Mesothelial cell of epicardium (in vitro differentiated cells): ENCODE measurements at regions not wholly inside any gene's neighbourhood (a gene's known extent, or its start where the extent isn't known, plus 50 kb on each side); places are given as distances from the start of the nearest gene placed in this dataset.

Source experiments
- DNase-seq, 2 experiments: peaks; one replicate each; pipeline ENCODE4 v3.0.0; 2021; ENCODE audit warnings: low spot score in 2 of 2; ENCODE audit not compliant: unreplicated experiment in 2 of 2
- H3K27ac Mint-ChIP-seq: 2 replicates; pipeline ENCODE4 v1.8.0; 2021; ENCODE audit warnings: mixed read lengths
- H3K27me3 Mint-ChIP-seq: 2 replicates; pipeline ENCODE4 v1.8.0; 2021; ENCODE audit warnings: low read depth, mixed read lengths
- H3K36me3 Mint-ChIP-seq: 2 replicates; pipeline ENCODE4 v1.8.0; 2021; ENCODE audit warnings: mixed read lengths
- H3K4me1 Mint-ChIP-seq: 2 replicates; pipeline ENCODE4 v1.8.0; 2021; ENCODE audit warnings: mixed read lengths
- H3K4me3 Mint-ChIP-seq: 2 replicates; pipeline ENCODE4 v1.8.0; 2021; ENCODE audit warnings: mild to moderate bottlenecking, moderate library complexity, mixed read lengths
- H3K9me3 Mint-ChIP-seq: 2 replicates; pipeline ENCODE4 v1.8.0; 2021; ENCODE audit warnings: mixed read lengths
- TF ChIP-seq, protein P1 (sequence below): fragments of 200-600 bp; sonication (generic); IDR thresholded peaks from one replicate; pipeline ENCODE4 v1.5.0; 2021; ENCODE audit warnings: antibody characterized with exemption; ENCODE audit not compliant: unreplicated experiment

DNA sequence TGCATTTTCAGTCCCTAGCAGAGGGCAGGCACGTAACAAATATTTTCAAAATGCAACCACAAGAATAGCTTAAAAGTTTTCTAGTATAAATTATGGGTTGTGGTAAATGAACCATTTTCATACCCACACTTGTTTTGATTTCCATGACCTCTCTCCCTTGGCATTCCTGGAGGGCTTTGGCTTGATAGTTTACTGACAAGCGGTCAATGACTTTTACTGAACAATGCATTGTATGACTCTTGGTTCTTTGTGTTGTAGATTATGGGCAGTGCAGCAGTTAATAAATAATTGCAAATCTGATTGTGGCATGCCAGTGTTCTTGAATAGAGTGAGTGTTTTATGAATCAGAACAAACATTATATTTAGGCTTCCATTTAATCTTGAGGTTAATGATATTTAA, 285.2 kb upstream of the ARX start:
- no peak overlapping the region for H3K4me3 Mint-ChIP-seq
- no peaks in the 10 kb centered on the region for H3K4me1 Mint-ChIP-seq
- no peaks in the 10 kb centered on the region for H3K36me3 Mint-ChIP-seq
- peaks cover 7% of the 10 kb centered on the region for H3K27me3 Mint-ChIP-seq
- no peak for DNase-seq
- H3K9me3 Mint-ChIP-seq = peaks cover 12% of the 10 kb centered on the region
- no peak overlapping the region for H3K27ac Mint-ChIP-seq
- TF ChIP-seq, protein P1, sequence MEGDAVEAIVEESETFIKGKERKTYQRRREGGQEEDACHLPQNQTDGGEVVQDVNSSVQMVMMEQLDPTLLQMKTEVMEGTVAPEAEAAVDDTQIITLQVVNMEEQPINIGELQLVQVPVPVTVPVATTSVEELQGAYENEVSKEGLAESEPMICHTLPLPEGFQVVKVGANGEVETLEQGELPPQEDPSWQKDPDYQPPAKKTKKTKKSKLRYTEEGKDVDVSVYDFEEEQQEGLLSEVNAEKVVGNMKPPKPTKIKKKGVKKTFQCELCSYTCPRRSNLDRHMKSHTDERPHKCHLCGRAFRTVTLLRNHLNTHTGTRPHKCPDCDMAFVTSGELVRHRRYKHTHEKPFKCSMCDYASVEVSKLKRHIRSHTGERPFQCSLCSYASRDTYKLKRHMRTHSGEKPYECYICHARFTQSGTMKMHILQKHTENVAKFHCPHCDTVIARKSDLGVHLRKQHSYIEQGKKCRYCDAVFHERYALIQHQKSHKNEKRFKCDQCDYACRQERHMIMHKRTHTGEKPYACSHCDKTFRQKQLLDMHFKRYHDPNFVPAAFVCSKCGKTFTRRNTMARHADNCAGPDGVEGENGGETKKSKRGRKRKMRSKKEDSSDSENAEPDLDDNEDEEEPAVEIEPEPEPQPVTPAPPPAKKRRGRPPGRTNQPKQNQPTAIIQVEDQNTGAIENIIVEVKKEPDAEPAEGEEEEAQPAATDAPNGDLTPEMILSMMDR = no peak

DNA sequence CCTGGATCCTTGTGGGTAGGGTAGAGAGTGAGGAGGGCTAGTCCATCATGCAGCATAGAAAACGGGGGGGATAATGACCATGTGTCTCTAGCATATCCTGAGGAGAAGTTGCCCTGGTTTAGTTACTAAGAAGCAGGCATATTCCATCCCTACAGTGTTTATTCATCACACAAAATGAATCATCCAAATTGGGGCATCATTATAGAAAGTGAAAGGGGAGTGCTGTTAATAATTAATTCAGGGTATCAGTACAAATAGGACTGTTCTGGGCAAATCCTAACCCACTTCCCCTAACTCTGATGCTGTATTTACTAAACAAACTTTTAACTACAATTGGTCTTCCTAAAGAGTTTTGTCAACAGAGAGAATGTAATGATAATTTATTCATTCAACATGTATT, 281.1 kb upstream of the ARX start:
- Mint-ChIP-seq H3K36me3 (no peaks in the 10 kb centered on the region), H3K27me3 (peaks cover 22% of the 10 kb centered on the region), H3K4me3 (no peak overlapping the region), H3K9me3 (peaks cover 17% of the 10 kb centered on the region), H3K4me1 (no peaks in the 10 kb centered on the region), H3K27ac (no peak overlapping the region)
- no peak for DNase-seq
- TF ChIP-seq, protein P1 = no peak

- Mint-ChIP-seq H3K36me3 (no peaks in the 10 kb centered on the region), H3K27ac (no peak overlapping the region), H3K4me3 (no peak overlapping the region), H3K4me1 (no peaks in the 10 kb centered on the region), H3K27me3 (peaks cover 22% of the 10 kb centered on the region), H3K9me3 (peaks cover 14% of the 10 kb centered on the region)
- TF ChIP-seq, protein P1 = no peak
- DNase-seq = no peak
These were observed 279.7 kb upstream of the ARX start for GRCh38 chrX:25295466-25295865.

DNA sequence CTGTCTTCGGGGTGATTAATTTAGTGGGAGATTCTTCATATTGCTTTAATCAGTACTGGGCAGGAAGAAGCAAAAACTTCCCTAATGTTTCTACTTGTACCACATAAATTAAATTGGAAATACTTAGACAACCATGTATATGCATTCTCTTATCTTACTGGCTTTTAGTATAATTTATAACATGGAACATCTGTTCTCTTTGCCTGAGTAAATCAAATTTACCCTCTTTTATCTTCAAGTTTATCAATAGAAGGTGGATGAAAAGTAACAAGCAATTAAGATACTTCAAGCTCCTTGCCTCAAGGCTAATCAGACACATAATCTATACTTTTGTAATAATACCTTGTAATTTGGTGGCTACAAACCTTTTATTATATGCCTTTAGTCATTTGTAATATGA, 274.4 kb upstream of the ARX start:
- no peak overlapping the region for H3K27ac Mint-ChIP-seq
- DNase-seq = no peak
- H3K4me1 Mint-ChIP-seq = no peaks in the 10 kb centered on the region
- peaks cover 27% of the 10 kb centered on the region for H3K27me3 Mint-ChIP-seq
- no peaks in the 10 kb centered on the region for H3K36me3 Mint-ChIP-seq
- peaks cover 11% of the 10 kb centered on the region for H3K9me3 Mint-ChIP-seq
- no peak overlapping the region for H3K4me3 Mint-ChIP-seq
- TF ChIP-seq, protein P1 = no peak

- TF ChIP-seq, protein P1 = no peak
- H3K27me3 Mint-ChIP-seq = peaks cover 29% of the 10 kb centered on the region
- no peaks in the 10 kb centered on the region for H3K36me3 Mint-ChIP-seq
- H3K4me1 Mint-ChIP-seq = no peaks in the 10 kb centered on the region
- no peak overlapping the region for H3K27ac Mint-ChIP-seq
- no peak overlapping the region for H3K4me3 Mint-ChIP-seq
- peaks cover 14% of the 10 kb centered on the region for H3K9me3 Mint-ChIP-seq
- no peak for DNase-seq
These were observed 272.9 kb upstream of the ARX start for GRCh38 chrX:25288676-25289075.

DNA sequence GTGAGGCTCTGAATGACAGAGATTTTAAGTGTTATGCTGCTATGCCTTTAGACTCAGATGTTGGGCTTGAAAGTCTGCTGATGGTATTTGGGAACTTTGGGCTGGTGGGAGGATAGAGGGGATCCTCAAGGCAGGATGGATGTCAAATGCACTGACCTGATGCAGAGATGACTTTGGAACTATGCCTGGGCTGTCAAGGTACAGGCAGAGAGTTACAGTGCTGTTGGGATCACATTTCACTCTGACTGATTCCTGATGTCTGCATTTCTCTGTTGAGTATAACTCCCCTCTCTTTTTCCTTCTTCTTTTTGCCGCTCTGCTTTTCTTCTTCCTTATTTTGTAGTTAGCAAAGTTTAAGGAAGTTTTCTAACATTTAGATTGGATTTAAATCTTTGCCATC, 271.8 kb upstream of the ARX start:
- Mint-ChIP-seq H3K36me3 (no peaks in the 10 kb centered on the region), H3K4me3 (no peak overlapping the region), H3K9me3 (peaks cover 11% of the 10 kb centered on the region), H3K4me1 (no peaks in the 10 kb centered on the region), H3K27me3 (peaks cover 28% of the 10 kb centered on the region), H3K27ac (no peak overlapping the region)
- TF ChIP-seq, protein P1 = no peak
- no peak for DNase-seq
